GM19467 (cell line): ENCODE measurements at regions not wholly inside any gene's neighbourhood (a gene's known extent, or its start where the extent isn't known, plus 50 kb on each side); places are given as distances from the start of the nearest gene placed in this dataset.

ENCODE experiments used
- ATAC-seq: cut with Tn5 transposase; IDR thresholded peaks from one replicate; pipeline ENCODE4 v1.9.1; 2021; ENCODE audit warnings: mild to moderate bottlenecking, moderate library complexity; ENCODE audit not compliant: unreplicated experiment

GRCh38 chr15:92224843-92225242 lies 168.8 kb upstream of the ST8SIA2 start:
- no peak for ATAC-seq

- ATAC-seq = no peak
Observed at GRCh38 chr15:92226020-92226612, 167.6 kb upstream of the ST8SIA2 start.

- no peak for ATAC-seq
Observed at GRCh38 chr15:92228830-92229229, 164.9 kb upstream of the ST8SIA2 start.

- ATAC-seq = no peak
Observed at GRCh38 chr15:92231461-92231860, 162.2 kb upstream of the ST8SIA2 start.

GRCh38 chr15:92232317-92232716 lies 161.4 kb upstream of the ST8SIA2 start:
- ATAC-seq = no peak

- ATAC-seq = no peak
Observed at GRCh38 chr15:92232876-92233275, 160.8 kb upstream of the ST8SIA2 start.

- no peak for ATAC-seq
Observed at GRCh38 chr15:92243227-92243626, 150.5 kb upstream of the ST8SIA2 start.

- no peak for ATAC-seq
Observed at GRCh38 chr15:92244703-92245102, 149.0 kb upstream of the ST8SIA2 start.

- no peak for ATAC-seq
Observed at GRCh38 chr15:92247649-92248242, 145.9 kb upstream of the ST8SIA2 start.

GRCh38 chr15:92266796-92267685 lies 126.6 kb upstream of the ST8SIA2 start:
- no peak for ATAC-seq

- no peak for ATAC-seq
Observed at GRCh38 chr15:92268900-92269299, 124.8 kb upstream of the ST8SIA2 start.

- no peak for ATAC-seq
Observed at GRCh38 chr15:92271179-92271578, 122.5 kb upstream of the ST8SIA2 start.

- ATAC-seq = no peak
Observed at GRCh38 chr15:92272106-92272505, 121.6 kb upstream of the ST8SIA2 start.

GRCh38 chr15:92273286-92273685 lies 120.4 kb upstream of the ST8SIA2 start:
- no peak for ATAC-seq

- ATAC-seq = no peak
Observed at GRCh38 chr15:92273723-92274122, 120.0 kb upstream of the ST8SIA2 start.

- no peak for ATAC-seq
Observed at GRCh38 chr15:92277776-92278175, 115.9 kb upstream of the ST8SIA2 start.

- no peak for ATAC-seq
Observed at GRCh38 chr15:92283813-92284212, 109.9 kb upstream of the ST8SIA2 start.

GRCh38 chr15:92288755-92289154 lies 104.9 kb upstream of the ST8SIA2 start:
- peak; percentile 88 for ATAC-seq

GRCh38 chr15:92289733-92290132 lies 103.9 kb upstream of the ST8SIA2 start:
- ATAC-seq = no peak

- ATAC-seq = no peak
Observed at GRCh38 chr15:92290359-92290992, 103.2 kb upstream of the ST8SIA2 start.

- no peak for ATAC-seq
Observed at GRCh38 chr15:92291900-92292299, 101.8 kb upstream of the ST8SIA2 start.

- ATAC-seq = no peak
Observed at GRCh38 chr15:92294759-92295158, 98.9 kb upstream of the ST8SIA2 start.
